COLO668 (cell line): ENCODE measurements at regions not wholly inside any gene's neighbourhood (a gene's known extent, or its start where the extent isn't known, plus 50 kb on each side); places are given as distances from the start of the nearest gene placed in this dataset.

Experiments
- DNase-seq: peaks from one replicate; lab custom pipeline; 2025; ENCODE audit not compliant: unreplicated experiment; lab: John Stamatoyannopoulos, UW

DNA sequence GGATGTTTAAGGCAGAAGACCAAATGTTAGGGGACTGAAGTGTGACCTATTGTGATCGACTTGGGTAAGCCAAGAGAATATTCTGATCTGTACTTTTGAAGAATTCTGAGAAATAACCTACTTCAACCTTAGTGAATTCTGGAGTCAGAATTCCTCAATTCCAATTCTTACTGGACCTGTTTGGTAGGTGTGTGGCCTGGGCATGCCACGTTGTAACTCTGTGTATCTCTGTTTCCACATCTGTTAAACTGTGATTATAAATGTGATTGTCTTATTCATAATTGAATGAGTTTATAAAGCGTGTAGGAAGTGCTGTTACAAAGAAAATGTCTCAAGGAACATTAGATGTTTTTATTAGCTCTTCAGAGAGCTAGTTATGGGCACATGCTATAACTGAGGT, 64.5 kb downstream of the TUSC1 start:
- no peak for DNase-seq

DNA sequence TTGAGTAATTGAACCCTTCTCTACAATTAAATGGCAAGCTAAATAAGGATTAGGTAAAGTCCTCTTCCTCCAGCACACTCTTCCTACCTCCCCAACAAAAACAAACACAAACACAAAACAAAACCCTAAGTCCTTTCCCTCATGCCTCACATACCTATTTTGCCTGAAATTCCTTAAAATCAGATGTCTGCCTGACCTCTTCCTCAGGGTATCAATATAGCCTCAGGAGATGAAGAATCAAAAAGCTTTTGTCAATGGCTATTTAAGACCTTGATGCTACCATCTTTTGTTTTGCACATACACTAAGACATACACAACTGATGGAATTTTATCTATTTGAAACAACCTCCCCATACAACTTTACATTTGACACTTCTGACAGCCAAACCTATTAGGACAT, 75.1 kb downstream of the TUSC1 start:
- DNase-seq, result no peak

- DNase-seq, result no peak
These were observed 75.7 kb downstream of the TUSC1 start for GRCh38 chr9:25602400-25603044.

- no peak for DNase-seq
These were observed 77.7 kb downstream of the TUSC1 start for GRCh38 chr9:25600501-25600900.

DNA sequence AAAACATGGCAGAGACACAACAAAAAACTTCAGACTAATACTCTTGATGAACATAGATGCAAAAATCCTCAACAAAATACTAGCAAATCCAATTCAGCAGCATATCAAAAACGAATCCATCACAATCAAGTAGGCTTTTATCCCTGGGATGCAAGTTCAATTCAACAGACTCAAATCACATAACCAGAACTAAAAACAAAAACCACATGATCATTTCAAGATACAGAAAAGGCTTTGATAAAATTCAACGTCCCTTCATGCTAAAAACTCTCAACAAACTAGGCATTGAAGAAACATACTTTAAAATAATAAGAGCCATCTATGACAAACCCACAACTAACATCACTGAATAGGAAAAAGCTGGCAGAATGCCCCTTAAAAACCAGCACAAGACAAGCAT, 93.6 kb downstream of the TUSC1 start:
- DNase-seq, result no peak

- no peak for DNase-seq
These were observed 105.0 kb downstream of the TUSC1 start for GRCh38 chr9:25573281-25573680.

DNA sequence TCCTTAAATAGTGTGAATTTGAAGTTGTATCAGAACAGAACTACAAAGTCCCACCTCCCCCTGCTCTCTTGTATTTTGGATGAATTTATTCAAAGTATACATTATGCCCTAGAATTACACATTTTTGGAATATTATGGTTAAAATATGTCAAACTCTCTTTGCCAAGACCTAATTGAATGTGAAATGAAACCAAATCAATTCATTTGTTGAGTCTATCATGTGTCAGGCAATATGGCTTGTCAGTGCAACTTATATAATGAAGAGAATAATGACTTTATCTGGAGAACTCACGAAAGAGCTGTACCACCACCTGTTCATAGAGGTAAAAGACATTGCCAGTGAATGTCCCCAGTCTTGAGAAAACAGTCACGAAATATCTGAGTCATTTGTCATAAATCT, 106.8 kb downstream of the TUSC1 start:
- DNase-seq, result no peak

- no peak for DNase-seq
These were observed 107.4 kb downstream of the TUSC1 start for GRCh38 chr9:25570802-25571201.

GRCh38 chr9:25562101-25562500, 116.1 kb downstream of the TUSC1 start:
- DNase-seq, result no peak

- DNase-seq, result no peak
These were observed 120.5 kb downstream of the TUSC1 start for GRCh38 chr9:25557645-25558300.

DNA sequence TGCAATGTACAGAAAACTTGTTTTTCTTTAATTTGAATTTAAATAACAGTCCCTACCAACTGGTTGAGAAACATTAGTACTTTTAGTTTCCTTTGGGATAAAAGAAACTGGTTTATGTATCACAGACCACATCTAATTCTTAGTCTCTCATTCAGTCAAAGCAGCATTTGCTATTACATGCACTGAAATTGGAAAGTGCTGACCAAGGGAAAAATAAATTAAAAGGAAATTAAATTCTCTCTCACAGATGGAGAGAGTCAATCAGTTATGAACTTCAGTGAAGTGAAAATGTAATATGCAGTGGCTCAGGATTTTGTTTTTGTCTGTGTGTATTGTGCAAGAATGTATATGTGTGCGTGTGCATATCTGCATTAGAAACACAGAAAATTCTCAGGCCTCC, 121.7 kb downstream of the TUSC1 start:
- no peak for DNase-seq

GRCh38 chr9:25548847-25549246, 129.4 kb downstream of the TUSC1 start:
- DNase-seq, result no peak

DNA sequence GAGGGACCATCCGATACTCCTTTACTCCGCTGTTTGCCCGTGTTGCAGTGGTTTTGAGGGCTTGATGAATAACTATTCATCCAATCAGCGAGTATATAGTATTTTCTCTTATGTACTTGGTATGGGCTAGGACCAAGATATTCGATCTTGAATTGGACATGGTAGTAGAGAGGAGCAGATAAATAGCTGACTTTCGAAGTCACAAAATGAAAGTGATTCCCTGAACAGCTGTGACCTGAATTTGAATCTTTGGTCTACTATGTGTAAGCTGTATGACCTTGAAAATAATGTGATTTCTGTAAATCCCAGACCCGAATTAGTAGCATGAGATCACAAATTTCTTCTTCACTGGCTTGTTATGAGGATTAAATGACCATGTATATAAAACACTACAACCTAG, 134.4 kb downstream of the TUSC1 start:
- no peak for DNase-seq

DNA sequence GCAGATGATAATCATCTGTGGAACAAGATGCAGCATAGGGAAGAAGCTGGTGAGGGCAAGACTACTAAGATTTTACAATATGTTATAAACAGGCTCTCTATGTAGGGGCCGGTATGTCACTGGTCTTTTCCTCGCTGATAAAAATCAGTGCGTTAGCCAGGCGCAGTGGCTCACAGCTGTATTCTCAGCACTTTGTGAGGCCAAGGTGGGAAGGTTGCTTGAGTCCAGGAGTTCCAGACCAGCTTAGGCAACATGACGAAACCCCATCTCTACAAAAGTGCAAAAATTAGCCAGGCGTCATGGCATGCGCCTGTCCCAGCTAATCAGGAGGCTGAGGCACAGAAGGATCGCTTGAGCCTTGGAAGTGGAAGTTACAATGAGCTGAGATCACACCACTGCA, 135.9 kb downstream of the TUSC1 start:
- DNase-seq, result no peak

- no peak for DNase-seq
These were observed 140.4 kb downstream of the TUSC1 start for GRCh38 chr9:25537808-25538207.

DNA sequence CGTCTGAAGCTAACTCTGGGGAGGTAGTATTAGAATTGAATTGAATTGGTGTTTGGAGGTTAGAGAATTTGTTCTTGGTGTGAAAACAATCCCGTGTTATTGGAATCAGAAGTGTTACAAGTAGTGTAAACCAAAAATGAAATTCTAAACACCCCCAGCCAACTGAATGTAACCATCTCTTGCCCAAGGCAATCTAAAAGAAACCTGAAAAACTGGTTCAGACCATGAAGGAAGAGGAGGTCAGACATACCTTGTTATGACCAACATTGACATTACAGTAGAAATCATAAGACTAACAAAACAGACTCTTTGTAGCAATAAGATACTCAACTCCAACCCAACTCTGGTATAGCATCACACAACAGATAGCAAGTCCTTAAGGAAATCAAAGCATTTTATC, 159.0 kb downstream of the TUSC1 start:
- DNase-seq, result no peak

DNA sequence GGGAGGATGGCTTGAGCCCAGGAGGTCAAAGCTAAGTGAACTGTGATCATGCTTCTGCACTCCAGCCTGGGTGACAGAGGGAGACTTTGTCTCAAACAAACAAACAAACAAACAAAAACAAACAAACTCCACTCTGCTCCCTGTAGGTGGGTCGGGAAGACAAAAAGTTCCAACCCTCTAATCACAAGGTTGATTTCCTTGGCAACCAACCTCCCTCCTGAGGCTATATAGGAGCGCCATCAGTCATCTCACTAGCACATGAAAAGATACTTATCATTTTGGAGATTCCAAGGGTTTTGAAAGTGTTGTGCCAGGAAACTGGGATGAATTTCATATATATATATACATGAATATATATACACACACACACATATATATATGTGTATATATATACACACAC, 160.5 kb downstream of the TUSC1 start:
- DNase-seq, result no peak

DNA sequence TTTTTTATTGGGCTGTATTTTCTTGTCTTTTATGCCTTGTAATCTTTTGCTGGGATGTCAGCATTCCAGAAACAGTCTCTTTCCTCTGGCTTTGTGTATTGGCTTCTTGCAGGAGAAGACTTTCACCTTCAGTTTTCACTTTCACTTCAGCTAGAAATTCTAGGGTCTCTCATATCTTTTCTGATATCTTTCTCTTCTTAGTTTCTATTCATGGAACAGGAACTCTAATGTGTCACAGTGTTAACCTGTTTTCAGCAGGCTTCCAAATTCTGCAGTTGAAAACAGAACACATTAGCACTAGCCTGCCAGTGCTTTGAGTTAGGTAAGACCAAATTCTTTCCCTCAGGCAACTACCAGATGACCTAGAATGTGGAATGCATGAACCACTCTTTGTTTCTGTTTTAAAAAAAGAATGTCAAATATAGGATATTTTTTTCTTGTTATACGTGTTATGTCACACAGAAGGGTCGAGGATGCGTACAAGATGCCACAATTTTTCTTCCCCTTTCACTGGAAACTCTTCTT, 164.7 kb downstream of the TUSC1 start:
- no peak for DNase-seq

DNA sequence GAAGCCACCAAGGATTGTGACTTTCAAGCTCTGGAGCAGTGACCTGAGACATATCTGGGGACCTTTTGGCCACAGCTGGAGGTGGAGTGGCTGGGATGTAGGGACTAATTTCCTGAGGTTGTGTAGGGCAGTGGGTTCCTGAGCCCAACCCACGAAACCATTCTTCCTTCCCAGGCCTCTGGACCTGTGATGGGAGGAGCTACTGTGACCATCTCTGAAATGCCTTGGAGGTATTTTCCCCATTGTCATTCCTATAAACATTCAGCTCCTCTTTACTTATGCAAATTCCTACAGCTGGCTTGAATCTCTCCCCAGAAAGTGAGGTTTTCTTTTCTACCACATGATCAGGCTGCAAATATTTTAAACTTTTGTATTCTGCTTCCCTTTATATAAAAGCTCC, 172.6 kb downstream of the TUSC1 start:
- DNase-seq, result no peak

- no peak for DNase-seq
These were observed 196.9 kb downstream of the TUSC1 start for GRCh38 chr9:25481372-25481771.

DNA sequence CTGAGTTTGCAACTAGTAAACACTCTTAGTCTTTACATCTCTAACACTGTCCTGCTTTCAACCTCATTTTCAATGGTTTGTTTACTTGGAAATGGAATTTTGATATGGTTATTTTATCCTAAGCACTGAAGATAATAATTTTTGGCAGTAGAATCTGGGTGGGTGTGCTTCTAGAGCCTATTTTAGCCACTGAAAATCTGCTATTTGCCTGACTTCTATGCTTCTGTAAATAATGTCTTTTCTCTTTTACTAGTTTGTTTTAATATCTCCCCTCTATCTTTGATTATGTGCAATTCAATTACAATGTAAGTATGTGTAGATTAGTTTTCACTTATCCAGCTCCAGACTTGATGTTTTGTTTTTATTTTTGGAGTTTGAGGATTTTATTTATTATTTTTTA, 197.5 kb downstream of the TUSC1 start:
- DNase-seq, result no peak

GRCh38 chr9:25472681-25473080, 205.6 kb downstream of the TUSC1 start:
- DNase-seq, result no peak

DNA sequence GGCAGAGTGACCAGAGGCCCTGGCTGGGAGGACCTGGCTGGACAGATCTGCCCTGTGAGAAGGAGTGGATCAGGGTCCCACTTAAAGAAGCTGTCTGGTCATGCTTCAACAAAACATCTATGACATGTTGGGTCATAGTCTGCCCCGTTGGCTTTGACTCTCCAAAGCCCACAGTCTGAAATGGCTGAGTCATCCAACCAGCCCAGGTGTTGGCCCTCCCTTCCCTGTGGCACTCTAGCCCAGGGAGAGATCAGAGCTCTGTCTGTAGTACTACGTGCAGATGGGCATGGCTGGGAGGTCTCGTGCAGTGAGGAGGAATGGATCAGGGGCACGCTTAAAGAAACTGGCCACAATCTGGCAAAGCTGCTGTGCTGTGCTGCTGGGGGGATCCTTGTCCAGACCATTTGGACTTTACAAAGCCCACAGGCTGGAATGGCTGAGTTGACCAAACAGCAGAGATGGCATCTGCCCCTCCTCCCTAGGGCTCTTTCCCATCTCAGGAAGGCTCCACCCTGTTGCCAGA, 206.1 kb downstream of the TUSC1 start:
- no peak for DNase-seq
